ENCODE measurements at regions not wholly inside any gene's neighbourhood (a gene's known extent, or its start where the extent isn't known, plus 50 kb on each side); places are given as distances from the start of the nearest gene placed in this dataset.
"Not testable (repeated sequence)": the region's sequence is repeated elsewhere in the genome, so short reads cannot be mapped to it uniquely, and the experiment has no call there.

GRCh38 chr13:111064661-111065060 lies 50.4 kb upstream of the ARHGEF7 start:
- DNase-seq (ENCODE audit: extremely low spot score) = no peak
- TF ChIP-seq FOXM1 (IDR thresholded peaks at IDR 0.05; ENCODE audit: borderline replicate concordance) (no peak), L3MBTL2 (conservative IDR thresholded peaks at IDR 0.05) (no peak), ARNT (IDR thresholded peaks at IDR 0.05) (no peak), SUZ12 (IDR thresholded peaks at IDR 0.05) (no peak), TARDBP (IDR thresholded peaks at IDR 0.05) (no peak), HDGF (IDR thresholded peaks at IDR 0.05; ENCODE audit: borderline replicate concordance) (no peak), BHLHE40 (IDR thresholded peaks at IDR 0.05; ENCODE audit: borderline replicate concordance) (no peak), PKNOX1 (IDR thresholded peaks at IDR 0.05) (no peak), SP1 (IDR thresholded peaks at IDR 0.05) (no peak)
- POLR2A ChIA-PET = no interaction called here
- CTCF ChIA-PET = no interaction called here

GRCh38 chr13:111062966-111063365 lies 52.1 kb upstream of the ARHGEF7 start:
- no peak for TF ChIP-seq LEF1 (IDR thresholded peaks at IDR 0.05; ENCODE audit: borderline replicate concordance)
- no peak for TF ChIP-seq SUZ12 (IDR thresholded peaks at IDR 0.05)
- no peak for TF ChIP-seq BHLHE40 (IDR thresholded peaks at IDR 0.05; ENCODE audit: borderline replicate concordance)
- no peak for TF ChIP-seq PKNOX1 (IDR thresholded peaks at IDR 0.05)
- no peak for TF ChIP-seq ELF4 (IDR thresholded peaks at IDR 0.05)
- TF ChIP-seq FOXM1 (IDR thresholded peaks at IDR 0.05; ENCODE audit: borderline replicate concordance) = no peak
- CTCF ChIA-PET = no interaction called here
- POLR2A ChIA-PET = no interaction called here
- no peak for DNase-seq (ENCODE audit: extremely low spot score)

- TF ChIP-seq ELF4 (IDR thresholded peaks at IDR 0.05) (no peak), BHLHE40 (IDR thresholded peaks at IDR 0.05; ENCODE audit: borderline replicate concordance) (no peak)
- no peak for DNase-seq (ENCODE audit: extremely low spot score)
- ChIA-PET CTCF (no interaction called here), POLR2A (no interaction called here)
Observed at GRCh38 chr13:111062305-111062704, 52.8 kb upstream of the ARHGEF7 start.

- CTCF ChIA-PET = no interaction called here
- DNase-seq (ENCODE audit: extremely low spot score) = no peak
- POLR2A ChIA-PET = no interaction called here
- TF ChIP-seq FOXK2 (IDR thresholded peaks at IDR 0.05) (no peak), FOXM1 (IDR thresholded peaks at IDR 0.05; ENCODE audit: borderline replicate concordance) (no peak), HDGF (IDR thresholded peaks at IDR 0.05; ENCODE audit: borderline replicate concordance) (no peak), PKNOX1 (IDR thresholded peaks at IDR 0.05) (no peak), BHLHE40 (IDR thresholded peaks at IDR 0.05; ENCODE audit: borderline replicate concordance) (no peak), TARDBP (IDR thresholded peaks at IDR 0.05) (no peak), LEF1 (IDR thresholded peaks at IDR 0.05; ENCODE audit: borderline replicate concordance) (no peak), ZNF384 (IDR thresholded peaks at IDR 0.05) (no peak), FOXA1 (IDR thresholded peaks at IDR 0.05) (no peak), L3MBTL2 (conservative IDR thresholded peaks at IDR 0.05) (no peak), CTBP1 (IDR thresholded peaks at IDR 0.05; ENCODE audit: borderline replicate concordance) (no peak), SUZ12 (IDR thresholded peaks at IDR 0.05) (no peak), NFRKB (IDR thresholded peaks at IDR 0.05) (no peak), ARNT (IDR thresholded peaks at IDR 0.05) (no peak), SP1 (IDR thresholded peaks at IDR 0.05) (no peak), ELF4 (IDR thresholded peaks at IDR 0.05) (no peak)
Observed at GRCh38 chr13:111061358-111062045, 53.6 kb upstream of the ARHGEF7 start.

GRCh38 chr13:111060237-111060919 lies 54.7 kb upstream of the ARHGEF7 start:
- CTCF ChIA-PET = no interaction called here
- TF ChIP-seq ZNF384 (IDR thresholded peaks at IDR 0.05) = no peak
- TF ChIP-seq CTBP1 (IDR thresholded peaks at IDR 0.05; ENCODE audit: borderline replicate concordance) = no peak
- no peak for TF ChIP-seq SP1 (IDR thresholded peaks at IDR 0.05)
- TF ChIP-seq BHLHE40 (IDR thresholded peaks at IDR 0.05; ENCODE audit: borderline replicate concordance) = no peak
- TF ChIP-seq FOXA1 (IDR thresholded peaks at IDR 0.05) = no peak
- TF ChIP-seq HDGF (IDR thresholded peaks at IDR 0.05; ENCODE audit: borderline replicate concordance) = no peak
- no peak for TF ChIP-seq FOXK2 (IDR thresholded peaks at IDR 0.05)
- TF ChIP-seq ARNT (IDR thresholded peaks at IDR 0.05) = no peak
- TF ChIP-seq ELF4 (IDR thresholded peaks at IDR 0.05) = no peak
- TF ChIP-seq TARDBP (IDR thresholded peaks at IDR 0.05) = no peak

GRCh38 chr13:111058796-111059506 lies 56.2 kb upstream of the ARHGEF7 start:
- TF ChIP-seq PKNOX1 (IDR thresholded peaks at IDR 0.05) = no peak
- DNase-seq (ENCODE audit: extremely low spot score) = no peak
- POLR2A ChIA-PET = no interaction called here

More at GRCh38 chr13:111060237-111060919, 54.7 kb upstream of the ARHGEF7 start:
- DNase-seq (ENCODE audit: extremely low spot score) = no peak
- POLR2A ChIA-PET = no interaction called here

GRCh38 chr13:111058339-111058738 lies 56.8 kb upstream of the ARHGEF7 start:
- DNase-seq (ENCODE audit: extremely low spot score); POLR2A ChIA-PET: not testable (repeated sequence)
- CTCF ChIA-PET = interaction anchor here (1.2 kb wide), 1 partner anchor 10 kb away, joined by 8 read pairs; no protein-coding TSS in a partner anchor

More at GRCh38 chr13:111058796-111059506, 56.2 kb upstream of the ARHGEF7 start:
- CTCF ChIA-PET = interaction anchor here (1.2 kb wide), 1 partner anchor 9 kb away, joined by 8 read pairs; no protein-coding TSS in a partner anchor

GRCh38 chr13:111051726-111052232 lies 63.3 kb upstream of the ARHGEF7 start:
- CTCF ChIA-PET; POLR2A ChIA-PET; DNase-seq (ENCODE audit: extremely low spot score): not testable (repeated sequence)

Measured in HEK293T (cell line).